ENCODE measurements at regions not wholly inside any gene's neighbourhood (a gene's known extent, or its start where the extent isn't known, plus 50 kb on each side); places are given as distances from the start of the nearest gene placed in this dataset.

GRCh38 chr15:62552444-62552843, 387.4 kb upstream of the C2CD4B start:
- peaks cover 0 to 9% (median 0%) of the 10 kb centered on the region in 6 donors for H3K4me1 ChIP-seq
- TF ChIP-seq CTCF (IDR thresholded peaks at IDR 0.05 in 8 of 11, conservative IDR thresholded peaks at IDR 0.05 in 3 of 11) (no peak), POLR2AphosphoS5 (IDR thresholded peaks at IDR 0.05) (no peak), POLR2A (IDR thresholded peaks at IDR 0.05) (no peak)
- no peaks in the 10 kb centered on the region for H3K27me3 ChIP-seq (replicated peaks in 1 of 7)
- DNase-seq, result no peak
- intact Hi-C loops (cut with DNase I; ENCODE audit: low total_unique reads), result no loop called here
- no peak overlapping the region for H3K4me3 ChIP-seq
- H3K9me3 ChIP-seq, result no peaks in the 10 kb centered on the region
- H3K36me3 ChIP-seq, result no peaks in the 10 kb centered on the region
- no peak overlapping the region for H3K27ac ChIP-seq

GRCh38 chr15:62553911-62554563, 389.0 kb upstream of the C2CD4B start:
- Histone ChIP-seq H3K27me3 (replicated peaks in 1 of 7) (no peaks in the 10 kb centered on the region), H3K9me3 (no peaks in the 10 kb centered on the region), H3K4me1 (peaks cover 0 to 9% (median 0%) of the 10 kb centered on the region in 6 donors), H3K36me3 (no peaks in the 10 kb centered on the region), H3K4me3 (no peak overlapping the region), H3K27ac (no peak overlapping the region)
- intact Hi-C loops (cut with DNase I; ENCODE audit: low total_unique reads), result no loop called here
- 25 to 42% (median 34%) methylated on average over 2 of the region's 2 CpGs for WGBS, 5 donors
- DNase-seq, result no peak
- no peak for TF ChIP-seq POLR2AphosphoS5 (IDR thresholded peaks at IDR 0.05)
- TF ChIP-seq POLR2A (IDR thresholded peaks at IDR 0.05), result no peak
- no peak for TF ChIP-seq CTCF (IDR thresholded peaks at IDR 0.05 in 8 of 11, conservative IDR thresholded peaks at IDR 0.05 in 3 of 11)

GRCh38 chr15:62558640-62559380, 393.7 kb upstream of the C2CD4B start:
- no peak for DNase-seq
- Histone ChIP-seq H3K27me3 (replicated peaks in 1 of 7) (no peaks in the 10 kb centered on the region), H3K4me3 (no peak overlapping the region), H3K27ac (no peak overlapping the region), H3K4me1 (peaks cover 0 to 8% (median 0%) of the 10 kb centered on the region in 6 donors), H3K9me3 (no peaks in the 10 kb centered on the region), H3K36me3 (no peaks in the 10 kb centered on the region)
- TF ChIP-seq CTCF (IDR thresholded peaks at IDR 0.05 in 8 of 11, conservative IDR thresholded peaks at IDR 0.05 in 3 of 11), result no peak
- no peak for TF ChIP-seq POLR2A (IDR thresholded peaks at IDR 0.05)
- no peak for TF ChIP-seq POLR2AphosphoS5 (IDR thresholded peaks at IDR 0.05)
- intact Hi-C loops (cut with DNase I; ENCODE audit: low total_unique reads), result no loop called here
- 66 to 85% (median 75%) methylated on average over 8 of the region's 8 CpGs for WGBS, 5 donors

- H3K27ac ChIP-seq, result no peak overlapping the region
- TF ChIP-seq POLR2A (IDR thresholded peaks at IDR 0.05) (no peak), CTCF (IDR thresholded peaks at IDR 0.05 in 8 of 11, conservative IDR thresholded peaks at IDR 0.05 in 3 of 11) (no peak), POLR2AphosphoS5 (IDR thresholded peaks at IDR 0.05) (no peak)
- no peak overlapping the region for H3K4me3 ChIP-seq
- no peaks in the 10 kb centered on the region for H3K36me3 ChIP-seq
- intact Hi-C loops (cut with DNase I; ENCODE audit: low total_unique reads), result no loop called here
- no peaks in the 10 kb centered on the region for H3K9me3 ChIP-seq
- WGBS, 5 donors, result 68 to 88% (median 73%) methylated on average over 1 of the region's 1 CpG
- no peaks in the 10 kb centered on the region for H3K27me3 ChIP-seq (replicated peaks in 1 of 7)
- DNase-seq, result no peak
- H3K4me1 ChIP-seq, result peaks cover 0 to 3% (median 0%) of the 10 kb centered on the region in 6 donors
Measured at GRCh38 chr15:62559381-62559733, 394.3 kb upstream of the C2CD4B start.
